ENCODE measurements at regions not wholly inside any gene's neighbourhood (a gene's known extent, or its start where the extent isn't known, plus 50 kb on each side); places are given as distances from the start of the nearest gene placed in this dataset.
"Not testable (repeated sequence)": the region's sequence is repeated elsewhere in the genome, so short reads cannot be mapped to it uniquely, and the experiment has no call there.

- H3K9ac ChIP-seq (ENCODE audit: low read length): no peak overlapping the region
- H3K27me3 ChIP-seq (ENCODE audit: control insufficient read depth, insufficient read depth, low read length): no peaks in the 10 kb centered on the region
- H3K9me3 ChIP-seq (ENCODE audit: control insufficient read depth, low read length): no peaks in the 10 kb centered on the region
- no peaks in the 10 kb centered on the region for H3K36me3 ChIP-seq (ENCODE audit: control insufficient read depth, insufficient read depth, low read length)
- H3K4me1 ChIP-seq (ENCODE audit: control insufficient read depth, insufficient read depth, low read length): peaks cover under 1% of the 10 kb centered on the region
- no peak overlapping the region for H3K4me3 ChIP-seq (ENCODE audit: low read length)
Observed at GRCh38 chr15:38115121-38115520, 137.5 kb upstream of the SPRED1 start.

DNA sequence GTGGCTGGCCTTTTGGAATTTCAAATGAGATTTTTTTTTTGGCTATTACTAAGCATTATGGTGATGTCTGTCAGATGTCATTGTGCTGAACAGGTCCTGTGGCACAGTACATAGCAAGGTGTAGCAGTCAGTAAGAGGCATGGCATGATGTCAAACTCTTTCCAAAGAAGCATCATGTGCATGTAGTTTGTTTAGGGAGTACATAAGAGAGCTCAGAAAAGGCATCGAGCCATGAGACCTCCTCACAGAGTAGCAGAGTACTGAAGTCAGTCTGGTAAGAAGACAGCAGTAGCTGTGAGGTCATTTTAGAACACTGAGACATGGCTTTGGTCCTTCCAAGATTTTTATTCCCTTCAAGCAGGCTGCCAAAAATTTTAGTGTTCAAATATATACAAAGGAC, 134.9 kb upstream of the SPRED1 start:
- Histone ChIP-seq H3K4me1 (ENCODE audit: control insufficient read depth, insufficient read depth, low read length) (peaks cover 5% of the 10 kb centered on the region), H3K27me3 (ENCODE audit: control insufficient read depth, insufficient read depth, low read length) (no peaks in the 10 kb centered on the region), H3K4me3 (ENCODE audit: low read length) (no peak overlapping the region), H3K9ac (ENCODE audit: low read length) (no peak overlapping the region), H3K9me3 (ENCODE audit: control insufficient read depth, low read length) (no peaks in the 10 kb centered on the region), H3K36me3 (ENCODE audit: control insufficient read depth, insufficient read depth, low read length) (no peaks in the 10 kb centered on the region)

DNA sequence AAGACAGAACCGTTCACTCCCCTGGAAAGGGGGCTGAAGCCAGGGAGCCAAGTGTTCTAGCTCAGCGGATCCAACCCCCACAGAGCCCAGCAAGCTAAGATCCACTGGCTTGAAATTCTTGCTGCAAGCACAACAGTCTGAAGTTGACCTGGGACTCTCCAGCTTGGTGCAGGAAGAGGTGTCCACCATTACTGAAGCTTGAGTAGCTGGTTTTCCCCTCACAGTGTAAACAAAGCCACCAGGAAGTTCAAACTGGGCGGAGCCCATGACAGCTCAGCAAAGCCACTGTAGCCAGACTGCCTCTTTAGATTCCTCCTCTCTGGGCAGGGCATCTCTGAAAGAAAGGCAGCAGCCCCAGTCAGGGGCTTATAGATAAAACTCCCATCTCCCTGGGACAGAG, 132.8 kb upstream of the SPRED1 start:
- H3K9ac ChIP-seq (ENCODE audit: low read length); H3K27me3 ChIP-seq (ENCODE audit: control insufficient read depth, insufficient read depth, low read length); H3K36me3 ChIP-seq (ENCODE audit: control insufficient read depth, insufficient read depth, low read length); H3K9me3 ChIP-seq (ENCODE audit: control insufficient read depth, low read length); H3K4me3 ChIP-seq (ENCODE audit: low read length); H3K4me1 ChIP-seq (ENCODE audit: control insufficient read depth, insufficient read depth, low read length): not testable (repeated sequence)

DNA sequence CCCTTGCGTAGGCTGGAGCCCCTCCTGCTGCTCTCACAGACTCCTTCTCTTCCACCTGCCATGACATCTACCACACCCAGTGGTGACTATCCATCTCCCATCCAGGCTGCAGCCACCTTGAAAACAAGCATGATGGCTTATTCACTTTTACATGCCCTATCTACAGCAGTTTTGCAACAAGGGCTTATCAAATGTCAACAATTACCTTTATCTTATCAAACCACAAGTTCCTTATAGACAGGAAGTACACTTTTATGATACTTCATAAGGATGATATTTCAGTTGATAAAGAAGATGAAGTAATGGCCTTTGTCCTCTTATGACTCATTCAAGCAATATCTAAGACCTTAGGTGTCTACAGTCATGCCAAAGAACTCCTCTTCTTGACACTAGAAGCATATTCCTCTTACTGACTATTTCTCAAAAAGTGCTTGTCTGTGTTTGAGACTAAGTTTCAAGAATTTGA, 125.3 kb upstream of the SPRED1 start:
- H3K9me3 ChIP-seq (ENCODE audit: control insufficient read depth, low read length): no peaks in the 10 kb centered on the region
- no peaks in the 10 kb centered on the region for H3K36me3 ChIP-seq (ENCODE audit: control insufficient read depth, insufficient read depth, low read length)
- no peak overlapping the region for H3K9ac ChIP-seq (ENCODE audit: low read length)
- H3K4me1 ChIP-seq (ENCODE audit: control insufficient read depth, insufficient read depth, low read length): peaks cover 21% of the 10 kb centered on the region
- H3K27me3 ChIP-seq (ENCODE audit: control insufficient read depth, insufficient read depth, low read length): no peaks in the 10 kb centered on the region
- no peak overlapping the region for H3K4me3 ChIP-seq (ENCODE audit: low read length)

DNA sequence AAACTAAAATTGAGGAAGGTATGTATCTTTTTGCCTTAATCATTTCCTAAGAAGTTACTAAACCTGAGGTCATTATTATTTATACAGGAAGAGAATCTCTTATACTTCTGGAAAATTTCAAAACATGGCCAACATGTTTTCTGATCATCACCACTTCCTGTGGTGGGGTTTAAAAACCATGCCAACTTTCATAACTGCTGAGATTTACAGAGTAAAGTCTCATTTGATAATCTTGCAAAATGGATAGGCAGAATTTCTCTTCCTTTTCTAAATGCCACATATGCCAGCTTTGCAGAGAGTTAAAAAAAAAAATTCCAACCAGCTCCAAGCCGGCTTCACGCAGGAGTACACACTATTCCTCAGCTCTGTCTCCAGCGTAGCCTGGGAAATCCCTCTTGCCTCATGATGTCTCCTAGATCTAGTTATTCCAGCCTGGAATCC, 124.3 kb upstream of the SPRED1 start:
- H3K9me3 ChIP-seq (ENCODE audit: control insufficient read depth, low read length): no peaks in the 10 kb centered on the region
- no peaks in the 10 kb centered on the region for H3K27me3 ChIP-seq (ENCODE audit: control insufficient read depth, insufficient read depth, low read length)
- peaks cover 21% of the 10 kb centered on the region for H3K4me1 ChIP-seq (ENCODE audit: control insufficient read depth, insufficient read depth, low read length)
- no peak overlapping the region for H3K9ac ChIP-seq (ENCODE audit: low read length)
- no peaks in the 10 kb centered on the region for H3K36me3 ChIP-seq (ENCODE audit: control insufficient read depth, insufficient read depth, low read length)
- H3K4me3 ChIP-seq (ENCODE audit: low read length): no peak overlapping the region

DNA sequence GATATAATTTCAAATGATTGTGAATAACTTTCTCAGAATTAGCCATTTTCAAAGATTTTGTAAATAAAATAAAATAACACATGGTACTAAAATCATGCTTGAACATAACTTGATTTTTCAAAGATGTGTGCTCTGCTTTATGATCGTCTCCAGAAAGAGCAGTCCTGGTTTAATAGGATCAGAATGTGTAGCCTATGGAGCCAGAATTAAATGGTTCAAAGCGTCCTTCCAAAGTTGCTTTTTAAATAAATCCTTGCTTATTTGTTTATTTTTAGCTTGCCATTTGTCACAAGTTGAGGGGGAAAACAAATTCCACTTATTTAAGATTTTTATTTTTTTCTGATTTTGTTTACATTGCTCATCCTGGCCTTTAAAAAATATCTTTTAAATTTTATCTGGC, 123.7 kb upstream of the SPRED1 start:
- H3K36me3 ChIP-seq (ENCODE audit: control insufficient read depth, insufficient read depth, low read length): no peaks in the 10 kb centered on the region
- no peak overlapping the region for H3K4me3 ChIP-seq (ENCODE audit: low read length)
- H3K9me3 ChIP-seq (ENCODE audit: control insufficient read depth, low read length): no peaks in the 10 kb centered on the region
- peaks cover 21% of the 10 kb centered on the region for H3K4me1 ChIP-seq (ENCODE audit: control insufficient read depth, insufficient read depth, low read length)
- no peak overlapping the region for H3K9ac ChIP-seq (ENCODE audit: low read length)
- H3K27me3 ChIP-seq (ENCODE audit: control insufficient read depth, insufficient read depth, low read length): no peaks in the 10 kb centered on the region

- Histone ChIP-seq H3K4me1 (ENCODE audit: control insufficient read depth, insufficient read depth, low read length) (peaks cover 21% of the 10 kb centered on the region), H3K9me3 (ENCODE audit: control insufficient read depth, low read length) (no peaks in the 10 kb centered on the region), H3K9ac (ENCODE audit: low read length) (no peak overlapping the region), H3K36me3 (ENCODE audit: control insufficient read depth, insufficient read depth, low read length) (no peaks in the 10 kb centered on the region), H3K4me3 (ENCODE audit: low read length) (no peak overlapping the region), H3K27me3 (ENCODE audit: control insufficient read depth, insufficient read depth, low read length) (no peaks in the 10 kb centered on the region)
Observed at GRCh38 chr15:38129531-38130204, 123.0 kb upstream of the SPRED1 start.

DNA sequence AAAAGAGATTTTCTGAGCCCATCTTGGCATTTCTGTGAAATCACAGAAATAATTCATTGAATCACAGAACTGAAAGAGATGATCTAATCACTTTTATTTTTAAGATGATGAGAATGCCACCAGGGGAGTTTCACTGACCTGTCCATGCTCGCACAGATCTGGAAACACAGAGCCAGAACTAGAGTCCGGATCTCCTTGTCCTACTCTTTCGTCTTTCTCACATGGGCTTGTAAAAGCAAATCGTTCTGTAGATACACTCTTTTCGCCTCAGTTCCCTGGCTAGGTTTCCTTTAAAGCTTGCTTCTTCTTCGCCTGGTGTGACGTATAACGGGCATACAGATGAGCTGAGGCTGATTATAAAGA, 122.5 kb upstream of the SPRED1 start:
- no peak overlapping the region for H3K9ac ChIP-seq (ENCODE audit: low read length)

DNA sequence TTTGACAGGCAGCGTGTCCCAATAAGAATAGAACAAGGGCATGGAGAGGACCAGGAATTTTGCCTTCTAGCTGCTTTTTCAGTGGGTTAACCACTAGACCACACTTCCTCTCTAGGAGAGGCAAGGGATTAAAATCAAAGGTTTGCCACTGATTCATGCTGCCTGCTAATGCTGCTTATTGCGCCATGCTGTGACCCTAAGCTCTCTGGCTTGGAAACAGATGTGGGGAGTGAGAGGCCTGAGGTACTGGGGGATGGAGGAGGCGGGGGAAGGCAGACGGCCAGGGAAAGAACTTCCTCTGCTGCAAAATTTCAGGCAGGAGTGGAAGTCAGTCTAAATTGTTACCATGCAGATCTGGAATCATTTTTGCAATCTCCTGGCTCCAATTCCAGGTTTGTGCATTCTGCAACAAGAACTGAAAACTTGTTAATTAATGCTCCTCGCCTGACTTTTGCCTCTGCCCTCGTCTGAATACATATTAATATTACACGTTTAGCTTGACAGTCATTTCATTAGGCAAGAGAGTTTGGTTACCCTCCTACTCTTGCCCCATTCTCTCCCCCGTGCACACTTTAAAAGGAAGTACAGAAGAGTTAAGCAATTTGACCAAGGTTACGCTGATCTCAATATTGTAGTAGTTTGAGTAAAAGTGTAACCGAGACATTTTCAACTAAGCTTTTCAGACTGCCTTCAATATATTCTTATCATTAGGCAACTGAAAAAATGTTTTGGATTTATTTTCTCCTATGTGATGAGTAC, 121.7 kb upstream of the SPRED1 start:
- H3K4me1 ChIP-seq (ENCODE audit: control insufficient read depth, insufficient read depth, low read length): peaks cover 21% of the 10 kb centered on the region
- no peak overlapping the region for H3K9ac ChIP-seq (ENCODE audit: low read length)
- no peaks in the 10 kb centered on the region for H3K36me3 ChIP-seq (ENCODE audit: control insufficient read depth, insufficient read depth, low read length)
- no peaks in the 10 kb centered on the region for H3K27me3 ChIP-seq (ENCODE audit: control insufficient read depth, insufficient read depth, low read length)
- H3K4me3 ChIP-seq (ENCODE audit: low read length): no peak overlapping the region
- no peaks in the 10 kb centered on the region for H3K9me3 ChIP-seq (ENCODE audit: control insufficient read depth, low read length)

More for the DNA sequence above, 122.5 kb upstream of the SPRED1 start:
- Histone ChIP-seq H3K36me3 (ENCODE audit: control insufficient read depth, insufficient read depth, low read length) (no peaks in the 10 kb centered on the region), H3K4me1 (ENCODE audit: control insufficient read depth, insufficient read depth, low read length) (peaks cover 21% of the 10 kb centered on the region), H3K27me3 (ENCODE audit: control insufficient read depth, insufficient read depth, low read length) (no peaks in the 10 kb centered on the region), H3K9me3 (ENCODE audit: control insufficient read depth, low read length) (no peaks in the 10 kb centered on the region), H3K4me3 (ENCODE audit: low read length) (no peak overlapping the region)

DNA sequence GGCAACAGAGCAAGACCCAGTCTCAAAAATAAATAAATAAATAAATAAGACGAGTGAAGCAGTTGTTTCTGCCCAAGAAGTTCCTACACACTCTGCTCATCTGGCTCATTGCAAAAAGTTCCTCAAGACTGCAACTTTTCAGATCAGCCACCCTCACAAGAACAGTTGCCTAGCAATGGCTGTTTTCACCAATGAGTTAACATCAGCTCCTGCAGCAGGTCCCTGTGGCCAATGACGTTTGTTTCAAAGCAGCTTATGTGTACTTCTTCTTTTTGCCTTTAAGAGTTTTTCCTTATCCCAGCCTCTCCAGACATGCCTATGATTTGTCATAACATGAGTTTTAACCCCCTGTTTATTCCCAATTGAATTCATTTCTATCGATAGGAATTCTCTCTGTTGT, 118.4 kb upstream of the SPRED1 start:
- H3K36me3 ChIP-seq (ENCODE audit: control insufficient read depth, insufficient read depth, low read length): no peaks in the 10 kb centered on the region
- no peaks in the 10 kb centered on the region for H3K27me3 ChIP-seq (ENCODE audit: control insufficient read depth, insufficient read depth, low read length)
- H3K9ac ChIP-seq (ENCODE audit: low read length): no peak overlapping the region
- no peaks in the 10 kb centered on the region for H3K9me3 ChIP-seq (ENCODE audit: control insufficient read depth, low read length)
- H3K4me3 ChIP-seq (ENCODE audit: low read length): no peak overlapping the region
- H3K4me1 ChIP-seq (ENCODE audit: control insufficient read depth, insufficient read depth, low read length): no peaks in the 10 kb centered on the region

DNA sequence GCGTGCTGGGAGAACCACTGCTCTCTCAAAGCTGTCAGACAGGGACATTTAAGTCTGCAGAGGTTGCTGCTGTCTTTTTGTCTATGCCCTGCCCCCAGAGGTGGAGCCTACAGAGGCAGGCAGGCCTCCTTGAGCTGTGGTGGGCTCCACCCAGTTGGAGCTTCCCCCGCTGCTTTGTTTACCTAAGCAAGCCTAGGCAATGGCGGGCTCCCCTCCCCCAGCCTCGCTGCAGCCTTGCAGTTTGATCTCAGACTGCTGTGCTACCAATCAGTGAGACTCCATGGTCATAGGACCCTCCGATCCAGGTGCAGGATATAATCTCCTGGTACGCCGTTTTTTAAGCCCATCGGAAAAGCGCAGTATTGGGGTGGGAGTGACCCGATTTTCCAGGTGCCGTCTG, 110.4 kb upstream of the SPRED1 start:
- not testable (repeated sequence) for H3K4me1 ChIP-seq (ENCODE audit: control insufficient read depth, insufficient read depth, low read length)

GRCh38 chr15:38144921-38145320, 107.7 kb upstream of the SPRED1 start:
- Histone ChIP-seq H3K9ac (ENCODE audit: low read length) (no peak overlapping the region), H3K27me3 (ENCODE audit: control insufficient read depth, insufficient read depth, low read length) (no peaks in the 10 kb centered on the region), H3K36me3 (ENCODE audit: control insufficient read depth, insufficient read depth, low read length) (no peaks in the 10 kb centered on the region), H3K4me3 (ENCODE audit: low read length) (no peak overlapping the region), H3K9me3 (ENCODE audit: control insufficient read depth, low read length) (no peaks in the 10 kb centered on the region), H3K4me1 (ENCODE audit: control insufficient read depth, insufficient read depth, low read length) (no peaks in the 10 kb centered on the region)

More for the DNA sequence above, 110.4 kb upstream of the SPRED1 start:
- not testable (repeated sequence) for H3K9ac ChIP-seq (ENCODE audit: low read length); H3K4me3 ChIP-seq (ENCODE audit: low read length); H3K27me3 ChIP-seq (ENCODE audit: control insufficient read depth, insufficient read depth, low read length); H3K36me3 ChIP-seq (ENCODE audit: control insufficient read depth, insufficient read depth, low read length); H3K9me3 ChIP-seq (ENCODE audit: control insufficient read depth, low read length)

Data from mucosa of stomach (tissue), 1 donor.